ENCODE measurements at regions not wholly inside any gene's neighbourhood (a gene's known extent, or its start where the extent isn't known, plus 50 kb on each side); places are given as distances from the start of the nearest gene placed in this dataset.
"Not testable (repeated sequence)": the region's sequence is repeated elsewhere in the genome, so short reads cannot be mapped to it uniquely, and the experiment has no call there.

- DNase-seq: no peak
Measured at GRCh38 chr21:33121715-33122475, 52.0 kb downstream of the OLIG1 start.

GRCh38 chr21:33122507-33122906 lies 52.6 kb downstream of the OLIG1 start:
- DNase-seq: no peak

- no peak for DNase-seq
Measured at GRCh38 chr21:33123374-33124123, 53.6 kb downstream of the OLIG1 start.

GRCh38 chr21:33124889-33125288 lies 54.9 kb downstream of the OLIG1 start:
- DNase-seq: no peak

- no peak for DNase-seq
Measured at GRCh38 chr21:33125680-33126375, 55.9 kb downstream of the OLIG1 start.

- no peak for DNase-seq
Measured at GRCh38 chr21:33126569-33126968, 56.6 kb downstream of the OLIG1 start.

GRCh38 chr21:33127154-33127867 lies 57.4 kb downstream of the OLIG1 start:
- DNase-seq: peak; percentile 57

GRCh38 chr21:33127868-33128242 lies 57.9 kb downstream of the OLIG1 start:
- DNase-seq: no peak

- DNase-seq: no peak
Measured at GRCh38 chr21:33128538-33128937, 58.6 kb downstream of the OLIG1 start.

GRCh38 chr21:33132054-33132453 lies 62.1 kb downstream of the OLIG1 start:
- no peak for DNase-seq

GRCh38 chr21:33133892-33134291 lies 64.0 kb downstream of the OLIG1 start:
- no peak for DNase-seq

- DNase-seq: no peak
Measured at GRCh38 chr21:33135925-33136324, 66.0 kb downstream of the OLIG1 start.

- no peak for DNase-seq
Measured at GRCh38 chr21:33136847-33137502, 67.0 kb downstream of the OLIG1 start.

- no peak for DNase-seq
Measured at GRCh38 chr21:33139084-33139483, 69.1 kb downstream of the OLIG1 start.

- DNase-seq: no peak
Measured at GRCh38 chr21:33140288-33140687, 70.3 kb downstream of the OLIG1 start.

- no peak for DNase-seq
Measured at GRCh38 chr21:33146467-33146866, 76.5 kb downstream of the OLIG1 start.

GRCh38 chr21:33149181-33149580 lies 79.2 kb downstream of the OLIG1 start:
- DNase-seq: no peak

- not testable (repeated sequence) for DNase-seq
Measured at GRCh38 chr21:33150968-33151367, 78.8 kb upstream of the IFNAR2 start.

GRCh38 chr21:33151941-33152731 lies 77.6 kb upstream of the IFNAR2 start:
- DNase-seq: no peak

GRCh38 chr21:33152732-33153130 lies 77.0 kb upstream of the IFNAR2 start:
- DNase-seq: no peak

GRCh38 chr21:33155005-33155404 lies 74.7 kb upstream of the IFNAR2 start:
- no peak for DNase-seq

GRCh38 chr21:33155422-33155821 lies 74.3 kb upstream of the IFNAR2 start:
- no peak for DNase-seq

Measured in activated CD4-positive, CD25-positive, alpha-beta regulatory T cell treated with anti-CD3 and anti-CD28 coated beads, Interleukin-2, amount 50 U/mL, for 72 hours (primary cell).